Fibroblast of lung (primary cell): ENCODE measurements at regions not wholly inside any gene's neighbourhood (a gene's known extent, or its start where the extent isn't known, plus 50 kb on each side); places are given as distances from the start of the nearest gene placed in this dataset.

Experiments used
- DNase-seq, 2 donors: peaks; one replicate each; pipeline versions ENCODE4 v3.0.0 to v3.0.0-alpha.2; 2010; ENCODE audit warnings: low read depth in 2 of 2
- H2AFZ ChIP-seq: 2 replicates; pipeline ENCODE4 v1.5.1; 2012; ENCODE audit warnings: low read length, control low read depth, inconsistent platforms
- H3K27ac ChIP-seq: 2 replicates; pipeline ENCODE4 v1.5.1; 2011; ENCODE audit warnings: low read length, control low read depth; ENCODE audit not compliant: insufficient read depth
- H3K27me3 ChIP-seq: 2 replicates; pipeline ENCODE4 v1.5.1; 2011; ENCODE audit warnings: mild to moderate bottlenecking, low read length; ENCODE audit not compliant: control insufficient read depth, insufficient read depth
- H3K36me3 ChIP-seq: 2 replicates; pipeline ENCODE4 v1.5.1; 2011; ENCODE audit warnings: low read length; ENCODE audit not compliant: control insufficient read depth, insufficient read depth
- H3K4me1 ChIP-seq: 2 replicates; pipeline ENCODE4 v1.5.1; 2011; ENCODE audit warnings: low read length; ENCODE audit not compliant: control insufficient read depth, insufficient read depth; ENCODE audit errors: extremely low read depth
- H3K4me2 ChIP-seq: 2 replicates; pipeline ENCODE4 v1.5.1; 2011; ENCODE audit warnings: low read length, control low read depth; ENCODE audit not compliant: insufficient read depth; ENCODE audit errors: extremely low read depth
- H3K4me3 ChIP-seq, 4 experiments: fragments of 200-600 bp in 1 of 4; sonication (generic) in 1 of 4; replicated peaks in 1 of 4; 2 replicates each; pipeline ENCODE4 v1.5.1; 2011 to 2016; ENCODE audit warnings: low read length in 4 of 4, low read depth in 3 of 4, mild to moderate bottlenecking in 3 of 4, control low read depth in 2 of 4, inconsistent platforms in 1 of 4, mixed read lengths in 1 of 4; ENCODE audit not compliant: insufficient read depth in 1 of 4; ENCODE audit errors: control extremely low read depth in 1 of 4
- H3K79me2 ChIP-seq: 2 replicates; pipeline ENCODE4 v1.5.1; 2012; ENCODE audit warnings: mild to moderate bottlenecking, low read length, inconsistent platforms; ENCODE audit not compliant: control insufficient read depth, insufficient read depth
- H3K9ac ChIP-seq: 2 replicates; pipeline ENCODE4 v1.5.1; 2011; ENCODE audit warnings: mild to moderate bottlenecking, low read length, control low read depth; ENCODE audit not compliant: insufficient read depth
- H3K9me3 ChIP-seq: 2 replicates; pipeline ENCODE4 v1.5.1; 2012; ENCODE audit warnings: low read depth, low read length; ENCODE audit not compliant: control insufficient read depth, insufficient read depth
- H4K20me1 ChIP-seq: 2 replicates; pipeline ENCODE4 v1.5.1; 2011; ENCODE audit warnings: low read length; ENCODE audit not compliant: control insufficient read depth, insufficient read depth; ENCODE audit errors: extremely low read depth
- EZH2 ChIP-seq: IDR thresholded peaks from 2 replicates; pipeline ENCODE4 v1.5.1; 2012; ENCODE audit warnings: low read length, control low read depth, mild to moderate bottlenecking; ENCODE audit errors: missing control alignments
- TF ChIP-seq, protein P1 (sequence below), 2 donors: IDR thresholded peaks in 1 of 2; conservative IDR thresholded peaks in 1 of 2; 1 replicate in 1 of 2; 2 replicates in 1 of 2; pipeline ENCODE4 v1.5.1; 2011 to 2012; ENCODE audit warnings: low read length in 2 of 2, control low read depth in 1 of 2, inconsistent platforms in 1 of 2, low read depth in 1 of 2, mild to moderate bottlenecking in 1 of 2

DNA sequence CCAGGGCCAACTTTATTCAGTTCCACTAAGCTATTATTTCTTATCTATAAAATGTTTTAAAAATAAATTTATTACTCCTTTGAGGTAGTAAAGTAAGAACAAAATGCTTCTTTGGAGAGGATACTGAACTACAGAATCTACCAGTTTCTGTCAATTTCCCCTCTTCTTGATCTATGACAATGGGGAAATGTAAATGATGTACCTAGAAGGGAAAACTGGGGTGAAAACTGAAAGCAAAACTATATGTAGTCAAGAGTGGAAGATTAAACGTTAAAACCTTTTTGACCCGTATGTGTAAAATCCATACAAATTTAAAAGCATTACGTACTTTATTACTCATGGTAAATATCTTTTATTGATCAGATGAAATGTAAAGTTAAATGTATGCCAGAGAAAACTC is 1287.8 kb upstream of the TMEFF2 start:
- Histone ChIP-seq H4K20me1 (no peaks in the 10 kb centered on the region), H3K36me3 (no peaks in the 10 kb centered on the region), H3K4me2 (no peak overlapping the region), H3K4me3 (no peak overlapping the region), H3K27ac (no peak overlapping the region), H3K9me3 (no peaks in the 10 kb centered on the region), H3K4me1 (no peaks in the 10 kb centered on the region), H2AFZ (no peak overlapping the region), H3K79me2 (no peaks in the 10 kb centered on the region), H3K9ac (no peak overlapping the region), H3K27me3 (no peaks in the 10 kb centered on the region)
- no peak for TF ChIP-seq EZH2
- DNase-seq, result no peak

DNA sequence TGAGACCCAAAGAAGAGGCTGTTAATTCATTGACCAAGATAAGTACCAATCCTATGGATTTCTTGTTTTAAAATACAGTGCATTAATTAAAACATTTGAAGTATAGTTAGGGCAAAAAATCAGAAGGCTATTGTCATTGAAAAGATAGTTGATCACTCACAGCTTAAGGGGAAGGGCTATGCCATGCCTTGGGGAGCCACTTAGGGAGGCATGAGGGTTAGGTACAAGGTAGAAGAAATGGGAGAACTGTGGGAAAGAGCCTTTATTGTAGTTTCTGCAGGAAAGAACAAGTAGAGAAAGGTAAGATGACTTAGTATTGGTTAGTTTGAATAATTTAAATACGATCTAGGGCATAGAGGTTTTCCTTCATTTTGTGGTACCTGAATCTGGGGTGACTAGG is 1285.5 kb upstream of the TMEFF2 start:
- TF ChIP-seq EZH2, result no peak
- TF ChIP-seq, protein P1, sequence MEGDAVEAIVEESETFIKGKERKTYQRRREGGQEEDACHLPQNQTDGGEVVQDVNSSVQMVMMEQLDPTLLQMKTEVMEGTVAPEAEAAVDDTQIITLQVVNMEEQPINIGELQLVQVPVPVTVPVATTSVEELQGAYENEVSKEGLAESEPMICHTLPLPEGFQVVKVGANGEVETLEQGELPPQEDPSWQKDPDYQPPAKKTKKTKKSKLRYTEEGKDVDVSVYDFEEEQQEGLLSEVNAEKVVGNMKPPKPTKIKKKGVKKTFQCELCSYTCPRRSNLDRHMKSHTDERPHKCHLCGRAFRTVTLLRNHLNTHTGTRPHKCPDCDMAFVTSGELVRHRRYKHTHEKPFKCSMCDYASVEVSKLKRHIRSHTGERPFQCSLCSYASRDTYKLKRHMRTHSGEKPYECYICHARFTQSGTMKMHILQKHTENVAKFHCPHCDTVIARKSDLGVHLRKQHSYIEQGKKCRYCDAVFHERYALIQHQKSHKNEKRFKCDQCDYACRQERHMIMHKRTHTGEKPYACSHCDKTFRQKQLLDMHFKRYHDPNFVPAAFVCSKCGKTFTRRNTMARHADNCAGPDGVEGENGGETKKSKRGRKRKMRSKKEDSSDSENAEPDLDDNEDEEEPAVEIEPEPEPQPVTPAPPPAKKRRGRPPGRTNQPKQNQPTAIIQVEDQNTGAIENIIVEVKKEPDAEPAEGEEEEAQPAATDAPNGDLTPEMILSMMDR (conservative IDR thresholded peaks at IDR 0.05 in 1 of 2, IDR thresholded peaks at IDR 0.05 in 1 of 2; ENCODE audit: low read depth in 1 of 2, low read length in 2 of 2), result no peak
- no peaks in the 10 kb centered on the region for H3K27me3 ChIP-seq
- H3K79me2 ChIP-seq, result no peaks in the 10 kb centered on the region
- H3K4me1 ChIP-seq, result no peaks in the 10 kb centered on the region
- H3K9me3 ChIP-seq, result no peaks in the 10 kb centered on the region
- no peak overlapping the region for H3K4me3 ChIP-seq
- DNase-seq, result no peak
- H3K4me2 ChIP-seq, result no peak overlapping the region
- no peaks in the 10 kb centered on the region for H3K36me3 ChIP-seq
- no peaks in the 10 kb centered on the region for H4K20me1 ChIP-seq
- no peak overlapping the region for H2AFZ ChIP-seq
- no peak overlapping the region for H3K9ac ChIP-seq
- H3K27ac ChIP-seq, result no peak overlapping the region

DNA sequence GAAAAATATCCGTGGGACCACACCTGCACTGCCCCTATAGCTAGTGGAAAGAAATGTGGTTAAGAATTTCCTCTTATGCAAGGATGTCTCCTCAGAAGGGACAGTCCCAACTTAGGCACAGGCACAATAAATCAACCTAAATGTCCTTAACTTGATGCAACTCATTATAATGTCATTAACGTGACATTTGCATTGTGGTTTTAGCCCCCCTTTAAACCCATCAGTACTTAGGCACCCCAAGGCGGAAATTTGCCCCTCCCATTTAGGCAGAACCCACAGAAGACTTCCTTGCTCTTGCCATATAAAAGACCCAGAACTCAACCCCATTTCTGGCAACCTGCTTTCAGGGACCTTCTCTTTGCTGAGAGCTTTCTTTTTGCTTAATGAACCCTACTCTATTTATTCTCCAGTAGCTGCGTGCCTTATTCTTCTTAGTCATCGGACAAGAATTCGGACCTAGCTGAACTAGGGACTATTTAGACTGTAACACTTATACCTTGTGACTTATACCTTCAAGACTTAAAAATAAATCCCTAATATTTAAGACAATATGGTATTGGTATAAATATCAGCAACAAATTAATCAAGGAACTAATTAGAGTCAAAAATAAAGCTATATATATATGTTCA is 1281.6 kb upstream of the TMEFF2 start:
- no peaks in the 10 kb centered on the region for H3K9me3 ChIP-seq
- H3K4me1 ChIP-seq, result no peaks in the 10 kb centered on the region
- DNase-seq, result peak in 1 of 2 donors; percentile 18
- no peaks in the 10 kb centered on the region for H3K36me3 ChIP-seq
- H3K27me3 ChIP-seq, result no peaks in the 10 kb centered on the region
- H3K4me3 ChIP-seq, result no peak overlapping the region
- no peak overlapping the region for H2AFZ ChIP-seq
- H4K20me1 ChIP-seq, result no peaks in the 10 kb centered on the region
- H3K27ac ChIP-seq, result no peak overlapping the region
- no peaks in the 10 kb centered on the region for H3K79me2 ChIP-seq
- no peak overlapping the region for H3K9ac ChIP-seq
- TF ChIP-seq, protein P1 (conservative IDR thresholded peaks at IDR 0.05 in 1 of 2, IDR thresholded peaks at IDR 0.05 in 1 of 2; ENCODE audit: low read depth in 1 of 2, low read length in 2 of 2), result no peak
- TF ChIP-seq EZH2, result no peak
- H3K4me2 ChIP-seq, result no peak overlapping the region
